GM21825 (cell line): ENCODE measurements at regions not wholly inside any gene's neighbourhood (a gene's known extent, or its start where the extent isn't known, plus 50 kb on each side); places are given as distances from the start of the nearest gene placed in this dataset.
"Not testable (repeated sequence)": the region's sequence is repeated elsewhere in the genome, so short reads cannot be mapped to it uniquely, and the experiment has no call there.

Experiments
- ATAC-seq: cut with Tn5 transposase; IDR thresholded peaks from one replicate; pipeline ENCODE4 v1.9.1; 2021; ENCODE audit warnings: mild to moderate bottlenecking, moderate library complexity; ENCODE audit not compliant: unreplicated experiment

- ATAC-seq: no peak
Observed at GRCh38 chr2:203629699-203630098, 76.7 kb upstream of the CD28 start.

DNA sequence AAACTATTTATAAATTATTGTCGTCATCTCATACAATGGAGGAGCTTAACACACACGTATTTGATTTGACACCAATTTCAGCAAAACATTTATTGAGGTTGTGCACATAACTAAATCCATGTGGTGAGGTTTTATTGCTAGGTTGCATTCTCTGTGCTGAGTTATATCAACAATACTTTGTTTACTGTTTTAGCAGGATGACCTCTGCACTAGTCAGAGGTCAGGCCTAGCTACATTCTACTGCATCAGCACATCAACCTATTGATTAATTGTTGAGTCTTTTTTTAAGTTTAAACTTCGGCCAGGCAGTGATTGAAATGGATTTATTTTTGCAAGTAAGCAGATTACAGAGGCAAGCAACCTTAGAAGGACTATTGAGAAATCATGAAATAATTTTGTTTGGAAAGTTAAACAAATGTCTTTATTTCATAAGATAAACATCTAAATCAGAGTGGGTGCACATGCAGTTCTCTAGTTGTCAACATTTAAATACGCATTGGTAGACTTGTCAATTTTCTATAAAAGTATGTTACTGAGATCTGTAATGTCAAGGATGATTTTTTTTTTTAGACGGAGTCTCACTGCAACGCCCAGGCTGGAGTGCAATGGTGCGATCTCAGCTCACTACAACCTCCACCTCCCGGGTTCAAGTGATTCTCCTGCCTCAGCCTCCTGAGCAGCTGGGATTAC lies 75.2 kb upstream of the CD28 start:
- ATAC-seq: no peak

DNA sequence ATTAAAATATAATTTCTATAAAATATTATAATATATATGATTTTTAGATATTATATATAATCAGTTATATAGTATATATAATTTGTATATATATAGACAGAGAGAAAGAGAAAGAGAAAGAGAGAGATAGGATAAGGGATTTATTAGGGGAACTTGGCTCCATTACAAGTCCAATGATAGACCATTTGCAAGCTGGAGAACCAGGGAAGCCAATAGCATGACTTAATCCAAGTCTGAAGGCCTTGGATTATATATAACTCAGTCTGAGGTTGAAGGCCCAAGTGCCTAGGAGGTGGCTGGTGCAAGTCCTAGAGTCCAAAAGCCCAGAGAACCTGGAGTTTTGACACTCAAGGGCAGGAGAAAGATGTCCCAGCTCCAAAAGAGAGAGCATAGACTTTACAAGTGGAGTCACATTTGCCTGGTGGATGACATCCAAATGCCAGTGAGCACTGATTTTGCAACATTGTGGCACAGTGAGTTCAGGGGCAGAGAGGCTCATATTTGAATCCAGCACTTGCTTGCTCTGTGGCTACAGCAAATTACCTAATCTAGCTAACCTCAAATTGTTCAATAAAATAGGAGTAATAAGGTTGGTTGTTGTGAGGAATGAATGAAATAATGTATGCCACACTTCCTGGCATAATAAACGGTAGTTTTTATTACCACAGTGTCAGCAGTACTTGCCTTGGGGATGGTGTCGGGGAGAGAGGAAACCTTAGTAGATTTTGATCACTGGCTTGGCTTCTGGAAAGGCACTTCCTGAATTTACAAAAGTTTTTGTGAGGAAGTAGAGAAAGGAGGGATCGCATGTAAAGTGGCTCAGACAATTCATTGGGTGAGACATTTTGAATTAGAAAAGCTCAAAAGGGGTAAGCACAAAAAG lies 69.6 kb upstream of the CD28 start:
- ATAC-seq: no peak

GRCh38 chr2:203637471-203638167 lies 68.8 kb upstream of the CD28 start:
- ATAC-seq: no peak

GRCh38 chr2:203641865-203642264 lies 64.6 kb upstream of the CD28 start:
- not testable (repeated sequence) for ATAC-seq

- not testable (repeated sequence) for ATAC-seq
Observed at GRCh38 chr2:203642841-203643240, 63.6 kb upstream of the CD28 start.

DNA sequence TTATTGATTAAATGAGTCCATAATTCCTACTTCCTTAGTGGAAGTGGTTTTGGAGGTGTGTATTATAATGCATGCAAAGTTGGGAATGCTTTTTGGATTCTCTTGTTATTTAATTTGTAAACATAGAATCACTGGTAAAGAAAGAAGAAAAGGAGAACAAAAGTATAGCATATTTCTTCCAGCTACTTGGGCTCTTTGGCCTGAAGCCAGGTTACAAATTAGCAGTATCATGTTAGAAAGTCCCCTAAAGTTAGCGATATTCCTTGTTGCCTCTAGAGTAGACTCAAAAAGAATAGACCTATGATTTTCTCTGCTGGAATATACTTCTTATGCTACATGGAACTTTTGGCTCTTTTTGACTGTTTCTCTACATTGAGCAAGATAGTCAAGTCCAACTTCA lies 60.6 kb upstream of the CD28 start:
- no peak for ATAC-seq

GRCh38 chr2:203646266-203646864 lies 60.1 kb upstream of the CD28 start:
- no peak for ATAC-seq

- no peak for ATAC-seq
Observed at GRCh38 chr2:203646961-203647360, 59.5 kb upstream of the CD28 start.

GRCh38 chr2:203647579-203647978 lies 58.9 kb upstream of the CD28 start:
- ATAC-seq: no peak

DNA sequence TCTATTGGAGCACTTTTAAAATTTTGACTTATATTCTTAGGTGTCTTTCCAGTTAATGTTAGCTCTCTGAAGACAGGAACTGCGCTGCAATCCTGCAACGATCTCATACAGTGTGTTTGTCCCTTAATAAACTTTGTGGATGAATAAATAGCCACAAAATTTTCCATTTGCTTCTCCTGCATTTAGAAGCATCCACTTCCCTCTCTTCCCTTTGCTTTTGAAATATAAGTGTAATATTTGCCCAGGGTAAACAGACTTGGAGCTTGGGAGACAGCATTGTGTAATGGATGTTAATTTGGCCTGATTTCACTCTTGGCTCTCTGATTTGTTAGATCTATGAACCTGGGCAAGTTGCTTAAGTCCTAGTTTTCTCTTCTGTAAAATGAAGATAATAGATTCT lies 58.2 kb upstream of the CD28 start:
- no peak for ATAC-seq

- ATAC-seq: no peak
Observed at GRCh38 chr2:203649176-203649814, 57.1 kb upstream of the CD28 start.

- no peak for ATAC-seq
Observed at GRCh38 chr2:203650860-203651613, 55.4 kb upstream of the CD28 start.

- no peak for ATAC-seq
Observed at GRCh38 chr2:203651621-203652020, 54.8 kb upstream of the CD28 start.

GRCh38 chr2:203654826-203655225 lies 51.6 kb upstream of the CD28 start:
- ATAC-seq: no peak

GRCh38 chr2:203656522-203657287 lies 49.7 kb upstream of the CD28 start:
- no peak for ATAC-seq
